MM.1S (cell line): ENCODE measurements at regions not wholly inside any gene's neighbourhood (a gene's known extent, or its start where the extent isn't known, plus 50 kb on each side); places are given as distances from the start of the nearest gene placed in this dataset.

Source experiments
- DNase-seq: peaks from one replicate; pipeline ENCODE4 v3.0.0-alpha.2; 2015
- H2AFZ ChIP-seq: fragments of 300-600 bp; sonication (generic); 2 replicates; pipeline ENCODE4 v1.6.0; 2016; ENCODE audit warnings: antibody characterized with exemption, low read length
- H3F3A ChIP-seq: fragments of 300-600 bp; sonication (generic); 2 replicates; pipeline ENCODE4 v1.6.1; 2016; ENCODE audit warnings: mild to moderate bottlenecking, antibody characterized with exemption, low read length, moderate library complexity, mixed read lengths; ENCODE audit not compliant: insufficient read depth
- H3K27ac ChIP-seq: fragments of 300-600 bp; sonication (generic); 2 replicates; pipeline ENCODE4 v1.5.1; 2016; ENCODE audit warnings: mild to moderate bottlenecking, low read length
- H3K27me3 ChIP-seq: fragments of 300-600 bp; sonication (generic); replicated peaks from 2 replicates; pipeline ENCODE4 v1.6.0; 2016; ENCODE audit warnings: low read length; ENCODE audit not compliant: insufficient read depth
- H3K36me3 ChIP-seq: fragments of 300-600 bp; sonication (generic); replicated peaks from 2 replicates; pipeline ENCODE4 v1.6.1; 2016; ENCODE audit warnings: mild to moderate bottlenecking, low read length, mixed read lengths; ENCODE audit not compliant: insufficient read depth
- H3K4me1 ChIP-seq: fragments of 300-600 bp; sonication (generic); 2 replicates; pipeline ENCODE4 v1.6.1; 2016; ENCODE audit warnings: low read length, mixed read lengths
- H3K4me2 ChIP-seq: fragments of 300-600 bp; sonication (generic); 2 replicates; pipeline ENCODE4 v1.6.0; 2016; ENCODE audit warnings: low read depth, low read length
- H3K4me3 ChIP-seq: fragments of 300-600 bp; sonication (generic); 2 replicates; pipeline ENCODE4 v1.5.1; 2016; ENCODE audit warnings: low read length, mixed read lengths
- H3K79me2 ChIP-seq: fragments of 300-600 bp; sonication (generic); 2 replicates; pipeline ENCODE4 v1.6.1; 2016; ENCODE audit warnings: mixed run types, low read length, mixed read lengths
- H3K9ac ChIP-seq: fragments of 300-600 bp; sonication (generic); 2 replicates; pipeline ENCODE4 v1.6.1; 2016; ENCODE audit warnings: low read length, mixed read lengths
- H3K9me2 ChIP-seq: fragments of 300-600 bp; sonication (generic); replicated peaks from 2 replicates; pipeline ENCODE4 v1.6.1; 2016; ENCODE audit warnings: mild to moderate bottlenecking, low read length, mixed read lengths; ENCODE audit not compliant: insufficient read depth
- H3K9me3 ChIP-seq: fragments of 300-600 bp; sonication (generic); replicated peaks from 2 replicates; pipeline ENCODE4 v1.6.1; 2016; ENCODE audit warnings: mild to moderate bottlenecking, low read length, mixed read lengths; ENCODE audit not compliant: insufficient read depth
- H4K20me1 ChIP-seq: fragments of 300-600 bp; sonication (generic); 2 replicates; pipeline ENCODE4 v1.6.1; 2016; ENCODE audit warnings: mild to moderate bottlenecking, low read length, moderate library complexity, mixed read lengths; ENCODE audit not compliant: insufficient read depth
- EZH2 ChIP-seq: fragments of 300-600 bp; sonication (generic); optimal IDR thresholded peaks from 2 replicates; pipeline ENCODE3; 2017; ENCODE audit warnings: low read depth, mild to moderate bottlenecking, antibody characterized with exemption, low read length, mixed read lengths
- EZH2phosphoT487 ChIP-seq: fragments of 300-600 bp; sonication (generic); IDR thresholded peaks from 2 replicates; pipeline ENCODE4 v1.6.1; 2018; ENCODE audit warnings: antibody characterized with exemption, low read length
- TF ChIP-seq, protein P1 (sequence below): fragments of 300-600 bp; sonication (generic); IDR thresholded peaks from 2 replicates; pipeline ENCODE4 v1.5.1; 2016; ENCODE audit warnings: antibody characterized with exemption, low read length, mixed read lengths

DNA sequence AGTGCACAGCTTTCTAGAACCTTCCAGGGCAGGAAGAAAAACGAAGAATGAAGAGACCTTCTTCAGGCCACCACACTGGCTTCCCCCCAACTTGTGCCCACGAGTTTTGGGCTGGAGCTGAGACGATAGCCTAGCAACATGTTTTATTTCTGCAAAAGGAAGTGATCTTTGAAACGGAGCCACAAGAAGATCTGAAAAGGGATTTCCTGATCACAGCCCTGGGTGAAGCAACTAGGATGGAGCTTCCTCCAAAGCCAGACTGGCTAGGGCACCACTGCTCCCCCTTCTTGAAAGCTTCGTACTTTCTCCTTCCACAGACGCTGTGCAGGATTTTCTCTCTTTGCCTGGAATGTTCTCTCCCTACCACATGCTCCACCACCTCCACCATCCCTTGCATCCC, 418.3 kb downstream of the MED13L start:
- Histone ChIP-seq H3K4me3 (no peak overlapping the region), H3K27me3 (no peaks in the 10 kb centered on the region), H3K27ac (no peak overlapping the region), H3K79me2 (no peaks in the 10 kb centered on the region), H3K4me1 (no peaks in the 10 kb centered on the region), H2AFZ (no peak overlapping the region), H3K9ac (no peak overlapping the region), H3K36me3 (no peaks in the 10 kb centered on the region), H3K4me2 (no peak overlapping the region), H3K9me3 (no peaks in the 10 kb centered on the region), H3F3A (no peaks in the 10 kb centered on the region), H4K20me1 (no peaks in the 10 kb centered on the region), H3K9me2 (no peaks in the 10 kb centered on the region)
- no peak for TF ChIP-seq EZH2
- no peak for DNase-seq

DNA sequence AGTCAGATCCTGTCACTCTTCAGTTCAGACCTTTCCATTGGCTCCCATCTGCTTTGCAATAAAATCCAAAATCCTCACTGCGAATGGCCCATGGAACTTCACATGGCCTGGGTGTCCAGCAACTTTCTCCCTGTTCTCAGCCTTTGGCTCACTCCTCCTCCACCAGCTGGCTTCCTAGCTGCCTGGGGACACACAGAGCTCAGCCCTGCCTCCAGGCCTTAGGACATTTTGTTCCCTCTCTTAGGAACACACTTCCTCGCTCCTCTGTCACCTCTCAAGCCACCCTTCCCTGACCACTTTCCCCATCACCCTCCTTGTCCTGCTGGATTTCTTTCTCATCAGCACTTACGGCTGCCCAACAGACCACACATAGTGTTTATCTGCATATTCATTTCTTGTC, 419.6 kb downstream of the MED13L start:
- Histone ChIP-seq H3K4me2 (no peak overlapping the region), H3K4me1 (no peaks in the 10 kb centered on the region), H3K27me3 (no peaks in the 10 kb centered on the region), H3K9me3 (no peaks in the 10 kb centered on the region), H3K79me2 (no peaks in the 10 kb centered on the region), H3K9me2 (no peaks in the 10 kb centered on the region), H3K4me3 (no peak overlapping the region), H2AFZ (no peak overlapping the region), H3K9ac (no peak overlapping the region), H3K36me3 (no peaks in the 10 kb centered on the region), H3F3A (no peaks in the 10 kb centered on the region), H4K20me1 (no peaks in the 10 kb centered on the region), H3K27ac (no peak overlapping the region)
- no peak for DNase-seq
- TF ChIP-seq EZH2 (no peak), EZH2phosphoT487 (no peak)
- TF ChIP-seq, protein P1, sequence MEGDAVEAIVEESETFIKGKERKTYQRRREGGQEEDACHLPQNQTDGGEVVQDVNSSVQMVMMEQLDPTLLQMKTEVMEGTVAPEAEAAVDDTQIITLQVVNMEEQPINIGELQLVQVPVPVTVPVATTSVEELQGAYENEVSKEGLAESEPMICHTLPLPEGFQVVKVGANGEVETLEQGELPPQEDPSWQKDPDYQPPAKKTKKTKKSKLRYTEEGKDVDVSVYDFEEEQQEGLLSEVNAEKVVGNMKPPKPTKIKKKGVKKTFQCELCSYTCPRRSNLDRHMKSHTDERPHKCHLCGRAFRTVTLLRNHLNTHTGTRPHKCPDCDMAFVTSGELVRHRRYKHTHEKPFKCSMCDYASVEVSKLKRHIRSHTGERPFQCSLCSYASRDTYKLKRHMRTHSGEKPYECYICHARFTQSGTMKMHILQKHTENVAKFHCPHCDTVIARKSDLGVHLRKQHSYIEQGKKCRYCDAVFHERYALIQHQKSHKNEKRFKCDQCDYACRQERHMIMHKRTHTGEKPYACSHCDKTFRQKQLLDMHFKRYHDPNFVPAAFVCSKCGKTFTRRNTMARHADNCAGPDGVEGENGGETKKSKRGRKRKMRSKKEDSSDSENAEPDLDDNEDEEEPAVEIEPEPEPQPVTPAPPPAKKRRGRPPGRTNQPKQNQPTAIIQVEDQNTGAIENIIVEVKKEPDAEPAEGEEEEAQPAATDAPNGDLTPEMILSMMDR: no peak

DNA sequence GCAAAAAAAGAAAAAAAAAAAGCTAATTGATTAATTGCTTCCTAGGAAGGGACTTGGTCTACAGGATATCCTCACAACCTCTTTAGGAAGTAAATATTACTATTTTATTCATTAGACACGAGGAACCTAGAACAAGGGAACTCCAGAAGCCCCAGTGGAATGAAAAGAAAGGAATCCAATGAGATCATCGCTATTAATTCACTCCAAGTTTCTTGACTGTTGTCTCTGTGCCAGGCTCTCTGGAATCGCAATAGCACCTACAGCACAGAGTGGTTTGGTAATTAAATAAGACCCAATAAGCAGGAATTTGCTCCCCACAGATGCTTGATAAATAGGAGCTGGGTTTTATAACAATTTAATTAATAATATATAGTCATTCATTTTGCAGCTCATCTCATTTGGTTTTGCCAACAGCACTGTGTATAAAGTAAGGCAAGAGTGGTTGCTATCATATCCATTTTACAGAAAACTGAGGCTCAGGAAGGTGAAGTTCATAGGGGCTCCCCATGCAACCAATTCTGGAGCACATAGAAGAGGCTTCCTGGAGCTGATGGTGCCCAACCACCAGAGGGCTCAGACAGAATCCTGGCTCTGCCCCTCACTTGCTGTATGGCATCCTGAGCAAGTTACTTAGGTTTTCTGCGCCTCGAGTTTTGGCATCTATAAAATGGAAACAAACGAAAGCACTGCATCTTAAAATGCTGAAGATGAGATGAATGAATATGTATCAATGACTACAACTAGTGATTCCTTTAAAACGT, 420.2 kb downstream of the MED13L start:
- Histone ChIP-seq H3K79me2 (no peaks in the 10 kb centered on the region), H3K9me3 (no peaks in the 10 kb centered on the region), H3K27me3 (no peaks in the 10 kb centered on the region), H3K4me2 (no peak overlapping the region), H3K9ac (no peak overlapping the region), H4K20me1 (no peaks in the 10 kb centered on the region), H3K27ac (no peak overlapping the region), H3K9me2 (no peaks in the 10 kb centered on the region), H3K4me1 (no peaks in the 10 kb centered on the region), H2AFZ (no peak overlapping the region), H3K4me3 (no peak overlapping the region), H3F3A (no peaks in the 10 kb centered on the region), H3K36me3 (no peaks in the 10 kb centered on the region)
- TF ChIP-seq, protein P1: no peak
- TF ChIP-seq EZH2phosphoT487 (no peak), EZH2 (no peak)
- no peak for DNase-seq

DNA sequence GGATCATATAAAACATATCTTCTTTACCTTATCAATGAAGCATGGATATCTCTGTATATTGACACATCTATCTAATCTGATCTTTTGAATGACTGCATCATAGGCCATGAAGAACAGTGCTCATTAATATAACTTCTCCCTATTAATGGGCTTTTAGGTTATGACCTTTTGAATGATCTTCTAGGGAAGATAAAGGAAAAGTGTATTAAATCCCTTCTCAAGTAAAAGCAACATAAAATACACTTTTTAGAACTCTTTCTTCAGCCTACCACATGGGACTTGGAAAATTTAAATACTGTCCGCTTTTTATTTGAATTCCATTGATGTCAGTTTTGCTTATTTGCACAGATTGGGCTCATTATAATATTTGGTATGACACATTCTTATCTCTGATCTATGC, 425.4 kb downstream of the MED13L start:
- H3K4me1 ChIP-seq: no peaks in the 10 kb centered on the region
- H3K36me3 ChIP-seq: no peaks in the 10 kb centered on the region
- H3F3A ChIP-seq: no peaks in the 10 kb centered on the region
- H3K9ac ChIP-seq: no peak overlapping the region
- H3K4me3 ChIP-seq: no peak overlapping the region
- no peak overlapping the region for H3K27ac ChIP-seq
- H3K27me3 ChIP-seq: no peaks in the 10 kb centered on the region
- H3K9me2 ChIP-seq: no peaks in the 10 kb centered on the region
- no peak for DNase-seq
- no peaks in the 10 kb centered on the region for H4K20me1 ChIP-seq
- TF ChIP-seq EZH2 (no peak), EZH2phosphoT487 (no peak)
- TF ChIP-seq, protein P1: no peak
- H2AFZ ChIP-seq: no peak overlapping the region
- H3K4me2 ChIP-seq: no peak overlapping the region
- no peaks in the 10 kb centered on the region for H3K9me3 ChIP-seq
- no peaks in the 10 kb centered on the region for H3K79me2 ChIP-seq
